K562 (cell line): ENCODE measurements at regions not wholly inside any gene's neighbourhood (a gene's known extent, or its start where the extent isn't known, plus 50 kb on each side); places are given as distances from the start of the nearest gene placed in this dataset.

ENCODE experiments used
- ATAC-seq: fragments of 200-7000 bp; cut with Tn5 transposase; 3 replicates; pipeline ENCODE4 v1.9.1; 2020; ENCODE audit warnings: moderate library complexity
- BruUV-seq: library from RNA; stranded (reverse); fragments of 400-500 nt; replicated peaks from 2 replicates; lab custom pipeline; 2021; lab: Mats Ljungman, UMichigan
- CTCF ChIA-PET: fragments of 300-600 bp; formaldehyde crosslinking; extraction: SDS; loops from one replicate; lab custom pipeline; 2021; ENCODE audit warnings: low intra/inter-chr PET ratio; lab: Yijun Ruan, JAX
- POLR2A ChIA-PET: fragments of 300-600, 350-650 bp; sonication (Branson Sonifier 250); formaldehyde crosslinking; extraction: SDS; loops from one replicate; lab custom pipeline; 2021; ENCODE audit warnings: antibody characterized with exemption, inconsistent platforms; lab: Yijun Ruan, JAX
- DNase-seq, 4 experiments: peaks; one replicate each; pipeline versions ENCODE4 v3.0.0 to v3.0.0-alpha.2; 2011 to 2018; ENCODE audit warnings: low spot score in 3 of 4, mixed read lengths in 3 of 4; ENCODE audit errors: extremely low read depth in 1 of 4
- FAIRE-seq: peaks from 2 replicates; lab custom pipeline; 2011; peaks lifted over from hg19 to GRCh38; lab: Jason Lieb, UNC
- H2AFZ ChIP-seq: 2 replicates; pipeline ENCODE4 v1.6.0; 2011; ENCODE audit warnings: low read depth, low read length, control low read depth, inconsistent platforms
- H3K27ac ChIP-seq: fragments of 200-600 bp; 3 replicates; pipeline ENCODE4 v1.8.0; 2011; ENCODE audit warnings: low read depth, mild to moderate bottlenecking, control low read depth, inconsistent platforms, low read length, moderate library complexity, mixed read lengths; ENCODE audit errors: extremely low read depth
- H3K27me3 ChIP-seq, 2 experiments: fragments of 300-600 bp in 1 of 2; 2 replicates in 1 of 2; 3 replicates in 1 of 2; pipeline versions ENCODE4 v1.6.0 to v1.8.0; 2011; ENCODE audit warnings: inconsistent platforms in 2 of 2, low read length in 2 of 2, mild to moderate bottlenecking in 1 of 2, mixed read lengths in 1 of 2, moderate library complexity in 1 of 2; ENCODE audit not compliant: control insufficient read depth in 2 of 2, insufficient read depth in 2 of 2
- H3K36me3 ChIP-seq: fragments of 300-600 bp; 3 replicates; pipeline ENCODE4 v1.8.0; 2011; ENCODE audit warnings: mild to moderate bottlenecking, low read length, inconsistent platforms; ENCODE audit not compliant: control insufficient read depth, insufficient read depth
- H3K4me1 ChIP-seq, 2 experiments: fragments of 200-600 bp in 1 of 2; replicated peaks in 1 of 2; 2 replicates in 1 of 2; 3 replicates in 1 of 2; pipeline versions ENCODE4 v1.5.1 to v1.8.0; 2011; ENCODE audit warnings: inconsistent platforms in 2 of 2, low read length in 2 of 2, mild to moderate bottlenecking in 1 of 2, mixed read lengths in 1 of 2, moderate library complexity in 1 of 2; ENCODE audit not compliant: control insufficient read depth in 2 of 2, insufficient read depth in 2 of 2
- H3K4me2 ChIP-seq: 2 replicates; pipeline ENCODE4 v1.6.1; 2011; ENCODE audit warnings: low read length, control low read depth, inconsistent platforms, mixed read lengths; ENCODE audit not compliant: insufficient read depth
- H3K4me3 ChIP-seq: fragments of 200-600 bp; sonication (generic), shearing (Covaris generic); 2 replicates; pipeline ENCODE4 v1.5.1; 2016; ENCODE audit warnings: control low read depth, inconsistent platforms
- H3K79me2 ChIP-seq: fragments of 200-600 bp; 3 replicates; pipeline ENCODE4 v1.8.0; 2011; ENCODE audit warnings: low read length, inconsistent platforms; ENCODE audit not compliant: control insufficient read depth, insufficient read depth
- H3K9ac ChIP-seq, 2 experiments: 2 replicates each; pipeline versions ENCODE4 v1.6.0 to v1.6.1; 2011; ENCODE audit warnings: low read depth in 2 of 2, low read length in 2 of 2, control low read depth in 1 of 2, inconsistent platforms in 1 of 2, mild to moderate bottlenecking in 1 of 2, mixed read lengths in 1 of 2; ENCODE audit not compliant: insufficient read depth in 1 of 2
- H3K9me1 ChIP-seq: one replicate; pipeline ENCODE4 v1.6.0; 2011; ENCODE audit warnings: inconsistent platforms, mild to moderate bottlenecking, low read length, moderate library complexity; ENCODE audit not compliant: control insufficient read depth, insufficient read depth
- H3K9me3 ChIP-seq: replicated peaks from 2 replicates; pipeline ENCODE4 v1.5.1; 2011; ENCODE audit warnings: low read depth, low read length, inconsistent platforms; ENCODE audit not compliant: control insufficient read depth, insufficient read depth
- H4K20me1 ChIP-seq: replicated peaks from 2 replicates; pipeline ENCODE4 v1.6.1; 2011; ENCODE audit warnings: low read length, inconsistent platforms, mixed read lengths; ENCODE audit not compliant: control insufficient read depth, insufficient read depth
- ARID2 ChIP-seq: fragments of 450-650 bp; IDR thresholded peaks from 2 replicates; pipeline ENCODE4 v1.6.1; 2017; ENCODE audit warnings: antibody characterized with exemption, mild to moderate bottlenecking
- ATF6 ChIP-seq: sonication (generic); formaldehyde crosslinking; IDR thresholded peaks from 2 replicates; pipeline ENCODE4 v1.4.0; 2020; ENCODE audit warnings: mild to moderate bottlenecking, missing genetic modification reagents
- HSF4 ChIP-seq: fragments of 250-450 bp; sonication (Bioruptor Pico); IDR thresholded peaks from 2 replicates; pipeline ENCODE4 v2.1.2; 2022; ENCODE audit warnings: mild to moderate bottlenecking, moderate library complexity, borderline replicate concordance
- MCM7 ChIP-seq, 2 experiments: fragments of 450-650 bp; IDR thresholded peaks; 2 replicates each; pipeline ENCODE4 v1.6.1; 2016 to 2018
- MYBL2 ChIP-seq, 2 experiments: fragments of 450-650 bp in 1 of 2; sonication (generic) in 1 of 2; formaldehyde crosslinking in 1 of 2; IDR thresholded peaks; 2 replicates each; pipeline versions ENCODE4 v1.6.1 to v1.8.1; 2017 to 2022; ENCODE audit warnings: borderline replicate concordance in 1 of 2, inconsistent platforms in 1 of 2, low read depth in 1 of 2, mild to moderate bottlenecking in 1 of 2, missing genetic modification reagents in 1 of 2, moderate library complexity in 1 of 2
- PRMT5 ChIP-seq: sonication (generic); formaldehyde crosslinking; IDR thresholded peaks from 2 replicates; pipeline ENCODE4 v1.5.0; 2020; ENCODE audit warnings: missing genetic modification reagents
- RCOR1 ChIP-seq, 2 experiments: IDR thresholded peaks; 2 replicates each; pipeline ENCODE4 v1.6.1; 2012; ENCODE audit warnings: low read depth in 2 of 2, low read length in 2 of 2, borderline replicate concordance in 1 of 2, improper control_type of control experiment in 1 of 2
- ZNF133 ChIP-seq: fragments of 250-450 bp; sonication (Bioruptor Pico); IDR thresholded peaks from 2 replicates; pipeline ENCODE4 v1.4.0; 2020; ENCODE audit warnings: mild to moderate bottlenecking
- WGBS: fragments of 100-300 bp; shearing (Covaris generic); methylation state at CpG from one replicate; pipeline ENCODE4 v1.1.6; 2016; ENCODE audit warnings: low coverage, mixed read lengths; ENCODE audit not compliant: insufficient coverage; ENCODE audit errors: missing lambda C conversion rate; 5-methylcytosine and 5-hydroxymethylcytosine counted together
- in situ Hi-C: fragments of 300-500 bp; cut with MboI; formaldehyde crosslinking; loops from 4 replicates; pipeline ENCODE4 v1.15.0; 2018; ENCODE audit warnings: inconsistent platforms, mixed read lengths
- intact Hi-C: fragments of 100-400 bp; cut with micrococcal nuclease; formaldehyde crosslinking; loops from 2 replicates; pipeline ENCODE4 v1.14.2; 2022

DNA sequence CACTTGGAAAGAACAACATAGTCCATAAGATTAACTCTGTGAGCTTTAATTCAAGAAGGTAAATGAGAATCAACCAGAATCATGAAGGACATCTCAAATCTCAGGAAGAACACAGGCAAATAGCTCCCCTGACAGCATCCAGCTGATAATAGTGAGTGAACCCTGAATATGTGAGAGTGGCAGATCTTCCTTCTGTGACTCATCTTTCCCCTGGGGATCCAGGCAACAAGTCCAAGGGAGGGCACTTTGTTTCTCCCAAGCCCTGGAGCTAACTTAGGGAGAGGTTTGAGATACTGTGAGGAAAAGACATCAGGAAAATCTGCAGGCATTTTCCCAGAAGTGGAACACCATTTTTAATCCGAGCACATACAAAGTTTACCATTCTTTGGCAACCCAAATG is 763.9 kb upstream of the MGAT4C start:
- intact Hi-C loops = no loop called here
- Histone ChIP-seq H3K27ac (no peak overlapping the region), H3K9ac (no peak overlapping the region), H4K20me1 (no peaks in the 10 kb centered on the region), H3K4me2 (no peak overlapping the region), H3K9me1 (no peaks in the 10 kb centered on the region), H3K79me2 (no peaks in the 10 kb centered on the region), H2AFZ (no peak overlapping the region), H3K4me1 (no peaks in the 10 kb centered on the region), H3K9me3 (peaks cover 2% of the 10 kb centered on the region), H3K36me3 (no peaks in the 10 kb centered on the region), H3K27me3 (no peaks in the 10 kb centered on the region), H3K4me3 (no peak overlapping the region)
- DNase-seq (no peak), ATAC-seq (no peak), FAIRE-seq (no peak)
- BruUV-seq = no TSS peak
- in situ Hi-C loops = no loop called here
- POLR2A ChIA-PET = no interaction called here
- 0% methylated on average over 1 of the region's 1 CpG for WGBS
- TF ChIP-seq ZNF133 (CRISPR knock-in tag) (no peak), PRMT5 (CRISPR knock-in tag) (no peak), HSF4 (CRISPR knock-in tag) (no peak), RCOR1 (IDR thresholded peaks at IDR 0.05; ENCODE audit: borderline replicate concordance in 1 of 2, low read depth in 2 of 2, low read length in 2 of 2) (no peak), MYBL2 (IDR thresholded peaks at IDR 0.05; ENCODE audit: low read depth) (no peak), MYBL2 (CRISPR knock-in tag; IDR thresholded peaks at IDR 0.05; ENCODE audit: borderline replicate concordance) (no peak), MCM7 (IDR thresholded peaks at IDR 0.05) (no peak), ARID2 (no peak), ATF6 (CRISPR knock-in tag) (no peak)
- CTCF ChIA-PET = no interaction called here
